ENCODE measurements at regions not wholly inside any gene's neighbourhood (a gene's known extent, or its start where the extent isn't known, plus 50 kb on each side); places are given as distances from the start of the nearest gene placed in this dataset.

GRCh38 chr14:71705460-71705859 lies 226.8 kb upstream of the RGS6 start:
- no peak for TF ChIP-seq TAF1 (IDR thresholded peaks at IDR 0.05; ENCODE audit: borderline replicate concordance, insufficient read depth, low read length)
- no peak for TF ChIP-seq SIN3A (IDR thresholded peaks at IDR 0.05; ENCODE audit: borderline replicate concordance, insufficient read depth, low read length)
- TF ChIP-seq POLR2AphosphoS5 (IDR thresholded peaks at IDR 0.05; ENCODE audit: low read depth, low read length), result no peak
